Testis (tissue), 2 donors: ENCODE measurements at regions not wholly inside any gene's neighbourhood (a gene's known extent, or its start where the extent isn't known, plus 50 kb on each side); places are given as distances from the start of the nearest gene placed in this dataset.

Source experiments
- CTCF ChIP-seq, 3 experiments: fragments of 450-650 bp in 2 of 3; fragments of 200-600 bp in 1 of 3; sonication (generic) in 1 of 3; IDR thresholded peaks; one replicate each; pipeline ENCODE4 v1.5.1; 2016 to 2019; ENCODE audit warnings: antibody characterized with exemption in 3 of 3, mild to moderate bottlenecking in 2 of 3, moderate library complexity in 1 of 3
- POLR2A ChIP-seq: fragments of 450-650 bp; IDR thresholded peaks from one replicate; pipeline ENCODE4 v1.6.1; 2017; ENCODE audit warnings: antibody characterized with exemption, mild to moderate bottlenecking, moderate library complexity

GRCh38 chr10:64535131-64535867 lies 1014.1 kb downstream of the REEP3 start:
- TF ChIP-seq CTCF (IDR thresholded peaks at IDR 0.05) (no peak), POLR2A (no peak)
